ENCODE measurements at regions not wholly inside any gene's neighbourhood (a gene's known extent, or its start where the extent isn't known, plus 50 kb on each side); places are given as distances from the start of the nearest gene placed in this dataset.

GRCh38 chr11:128305588-128305987 lies 281.8 kb downstream of the ETS1 start:
- TF ChIP-seq CTCF (conservative IDR thresholded peaks at IDR 0.05; ENCODE audit: low read length) (no peak), EZH2phosphoT487 (IDR thresholded peaks at IDR 0.05; ENCODE audit: borderline replicate concordance, low read depth, low read length) (no peak)
